Naive thymus-derived CD8-positive, alpha-beta T cell (primary cell): ENCODE measurements at regions not wholly inside any gene's neighbourhood (a gene's known extent, or its start where the extent isn't known, plus 50 kb on each side); places are given as distances from the start of the nearest gene placed in this dataset.
A peak's percentile ranks its signal among the peaks of the same experiment; 100 is the strongest.

Experiments used
- ATAC-seq, 2 donors: fragments of 150-1000 bp; cut with Tn5 transposase in 1 of 2; sonication (Bioruptor Pico), chemical (Tn5 transposase) in 1 of 2; 1 replicate in 1 of 2; 2 replicates in 1 of 2; pipeline ENCODE4 v1.10.0; 2021; ENCODE audit warnings: mild to moderate bottlenecking in 2 of 2, moderate library complexity in 2 of 2
- POLR2A ChIA-PET: fragments of 350-600 bp; sonication (Branson Sonifier 250); formaldehyde crosslinking; loops from one replicate; lab custom pipeline; 2021; ENCODE audit warnings: antibody characterized with exemption; lab: Charles Lee
- DNase-seq, 10 donors: peaks; one replicate each; pipeline versions ENCODE4 v3.0.0 to v3.0.0-alpha.2; 2020 to 2022
- H3K27ac Mint-ChIP-seq, 10 donors: one replicate each; pipeline ENCODE4 v1.8.0; 2020 to 2022; ENCODE audit warnings: mild to moderate bottlenecking in 10 of 10, mixed read lengths in 10 of 10, moderate library complexity in 4 of 10, inconsistent platforms in 1 of 10
- H3K27me3 Mint-ChIP-seq, 5 donors: one replicate each; pipeline ENCODE4 v1.8.0; 2021 to 2022; ENCODE audit warnings: mixed read lengths in 5 of 5
- H3K36me3 Mint-ChIP-seq, 3 donors: one replicate each; pipeline ENCODE4 v1.8.0; 2020 to 2022; ENCODE audit warnings: mixed read lengths in 3 of 3, mild to moderate bottlenecking in 2 of 3, inconsistent platforms in 1 of 3
- H3K4me1 Mint-ChIP-seq, 4 donors: one replicate each; pipeline ENCODE4 v1.8.0; 2021 to 2022; ENCODE audit warnings: mixed read lengths in 4 of 4
- H3K4me3 Mint-ChIP-seq, 10 donors: one replicate each; pipeline ENCODE4 v1.8.0; 2020 to 2022; ENCODE audit warnings: mild to moderate bottlenecking in 10 of 10, mixed read lengths in 10 of 10, moderate library complexity in 6 of 10, inconsistent platforms in 1 of 10
- H3K9me3 Mint-ChIP-seq, 9 donors: one replicate each; pipeline ENCODE4 v1.8.0; 2020 to 2022; ENCODE audit warnings: mixed read lengths in 9 of 9, mild to moderate bottlenecking in 3 of 9, inconsistent platforms in 1 of 9, moderate library complexity in 1 of 9

DNA sequence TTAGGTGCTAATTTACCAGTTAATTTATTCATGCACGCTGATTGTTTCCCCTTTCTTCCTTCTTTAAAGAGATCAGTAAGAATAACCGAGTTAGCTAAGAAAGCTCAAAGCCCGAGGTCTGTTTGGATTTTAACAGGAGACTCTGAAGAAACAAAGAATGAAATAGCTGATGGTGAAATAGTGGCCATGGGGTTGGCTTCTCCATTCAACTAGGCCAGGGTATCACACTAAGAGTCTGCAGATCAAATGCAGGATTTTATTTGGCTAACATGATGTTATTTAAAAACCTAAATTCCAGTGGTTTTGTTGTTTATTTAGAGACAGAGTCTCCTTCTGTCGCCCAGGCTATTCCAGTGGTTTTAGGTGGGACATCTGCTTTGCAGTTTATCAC is 65.2 kb upstream of the SYPL1 start:
- Mint-ChIP-seq H3K4me1 (peaks cover 2 to 8% (median 4%) of the 10 kb centered on the region in 4 donors), H3K9me3 (no peaks in the 10 kb centered on the region), H3K27me3 (peaks cover 6 to 22% (median 13%) of the 10 kb centered on the region in 5 donors), H3K36me3 (no peaks in the 10 kb centered on the region), H3K4me3 (no peak overlapping the region), H3K27ac (no peak overlapping the region)
- no peak for ATAC-seq
- POLR2A ChIA-PET, result no interaction called here
- DNase-seq, result no peak

DNA sequence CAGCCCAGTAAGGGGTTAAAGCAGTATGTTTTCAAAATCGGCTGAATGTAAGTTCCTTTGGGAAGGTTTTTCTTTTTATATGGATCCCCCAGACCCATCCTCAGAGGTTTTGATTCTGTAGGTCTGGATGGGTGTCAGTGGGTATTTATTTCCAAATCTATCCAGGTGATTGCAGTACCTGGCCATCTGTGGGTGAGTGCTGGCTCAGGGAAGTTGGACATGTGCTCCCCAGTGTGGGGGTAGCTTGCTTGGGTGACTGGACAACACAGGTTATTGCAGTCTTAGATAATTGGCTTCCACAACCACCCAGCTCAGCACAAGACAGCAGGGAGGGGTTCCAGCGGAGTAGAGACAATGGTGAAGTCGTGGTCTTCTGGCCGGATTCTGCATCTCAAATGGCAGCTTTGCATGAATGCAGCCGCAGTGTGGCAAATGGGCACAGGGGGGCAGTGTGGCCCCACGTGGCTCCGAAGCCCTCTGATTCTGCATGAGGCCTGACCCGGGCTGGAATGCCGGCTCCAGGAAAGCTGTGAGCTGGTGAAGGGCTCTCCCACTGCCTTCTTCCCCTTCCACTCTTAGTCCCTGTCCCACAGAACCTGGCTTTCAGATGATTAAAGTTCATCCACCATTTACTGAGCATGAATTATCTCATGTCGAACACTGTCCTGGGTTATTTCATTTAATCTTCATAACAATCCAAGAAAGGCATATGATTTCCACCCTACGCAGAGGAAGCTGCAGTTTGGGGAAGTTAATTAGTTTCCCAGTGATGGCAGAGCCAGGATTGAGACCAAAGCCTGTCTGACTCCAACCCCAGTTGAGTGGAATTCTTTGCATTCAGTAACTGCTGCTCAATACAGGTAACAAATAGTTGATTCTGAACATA is 64.5 kb upstream of the SYPL1 start:
- peak overlapping the region in 1 of 10 donors; percentile 36 for H3K27ac Mint-ChIP-seq
- DNase-seq (peak; percentile 31 to 71 (median 58)), ATAC-seq (peak; percentile 75 to 81)
- no peaks in the 10 kb centered on the region for H3K36me3 Mint-ChIP-seq
- H3K4me1 Mint-ChIP-seq, result peaks cover 2 to 8% (median 4%) of the 10 kb centered on the region in 4 donors
- H3K9me3 Mint-ChIP-seq, result no peaks in the 10 kb centered on the region
- H3K27me3 Mint-ChIP-seq, result peaks cover 6 to 22% (median 13%) of the 10 kb centered on the region in 5 donors
- H3K4me3 Mint-ChIP-seq, result no peak overlapping the region
- POLR2A ChIA-PET, result no interaction called here

DNA sequence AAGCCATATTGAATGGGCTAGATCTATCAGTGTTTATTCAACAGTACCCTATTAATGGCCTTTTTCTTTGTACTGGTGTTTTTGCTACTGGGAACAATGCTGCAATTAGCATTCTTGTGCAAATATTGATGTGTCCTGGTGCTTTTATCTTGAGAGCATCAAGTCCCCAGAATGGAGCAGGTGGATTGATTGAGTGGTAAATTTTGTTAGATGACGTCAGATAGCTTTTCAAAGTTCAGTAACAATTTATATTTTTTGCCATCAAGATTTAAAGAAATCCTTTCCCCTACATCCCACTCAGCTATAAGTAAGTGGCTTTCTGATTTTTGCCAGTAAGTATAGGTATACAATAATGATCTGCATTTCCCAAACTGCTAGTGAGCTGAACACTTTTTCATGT is 63.4 kb upstream of the SYPL1 start:
- Mint-ChIP-seq H3K4me3 (no peak overlapping the region), H3K9me3 (no peaks in the 10 kb centered on the region), H3K4me1 (peaks cover 2 to 8% (median 4%) of the 10 kb centered on the region in 4 donors), H3K27ac (no peak overlapping the region), H3K36me3 (no peaks in the 10 kb centered on the region), H3K27me3 (peaks cover 6 to 22% (median 13%) of the 10 kb centered on the region in 5 donors)
- ATAC-seq (no peak), DNase-seq (no peak)
- POLR2A ChIA-PET, result no interaction called here

DNA sequence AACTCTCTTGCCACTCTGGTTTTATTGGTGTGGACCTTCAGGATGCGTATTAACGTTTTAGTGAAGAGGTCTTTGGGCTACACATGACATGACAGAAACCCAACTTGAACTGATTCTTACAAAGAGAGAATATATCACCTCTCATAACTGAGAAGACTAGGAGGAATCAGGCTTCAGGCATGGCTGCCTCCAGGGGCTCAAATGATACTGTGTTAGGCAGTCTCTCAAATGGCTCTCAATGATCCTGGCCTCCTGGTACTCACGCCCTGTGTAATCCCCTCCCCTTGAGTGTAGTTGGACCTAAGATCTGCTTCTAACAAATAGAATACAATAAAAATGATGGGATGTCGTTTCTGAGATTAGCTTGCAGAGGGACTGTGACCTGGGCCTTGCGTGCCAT is 58.5 kb upstream of the SYPL1 start:
- Mint-ChIP-seq H3K4me3 (no peak overlapping the region), H3K27me3 (peaks cover 0 to 7% (median 2%) of the 10 kb centered on the region in 5 donors), H3K36me3 (no peaks in the 10 kb centered on the region), H3K9me3 (no peaks in the 10 kb centered on the region), H3K27ac (no peak overlapping the region), H3K4me1 (peaks cover 0 to 3% (median 0%) of the 10 kb centered on the region in 4 donors)
- POLR2A ChIA-PET, result no interaction called here
- ATAC-seq (no peak), DNase-seq (no peak)

DNA sequence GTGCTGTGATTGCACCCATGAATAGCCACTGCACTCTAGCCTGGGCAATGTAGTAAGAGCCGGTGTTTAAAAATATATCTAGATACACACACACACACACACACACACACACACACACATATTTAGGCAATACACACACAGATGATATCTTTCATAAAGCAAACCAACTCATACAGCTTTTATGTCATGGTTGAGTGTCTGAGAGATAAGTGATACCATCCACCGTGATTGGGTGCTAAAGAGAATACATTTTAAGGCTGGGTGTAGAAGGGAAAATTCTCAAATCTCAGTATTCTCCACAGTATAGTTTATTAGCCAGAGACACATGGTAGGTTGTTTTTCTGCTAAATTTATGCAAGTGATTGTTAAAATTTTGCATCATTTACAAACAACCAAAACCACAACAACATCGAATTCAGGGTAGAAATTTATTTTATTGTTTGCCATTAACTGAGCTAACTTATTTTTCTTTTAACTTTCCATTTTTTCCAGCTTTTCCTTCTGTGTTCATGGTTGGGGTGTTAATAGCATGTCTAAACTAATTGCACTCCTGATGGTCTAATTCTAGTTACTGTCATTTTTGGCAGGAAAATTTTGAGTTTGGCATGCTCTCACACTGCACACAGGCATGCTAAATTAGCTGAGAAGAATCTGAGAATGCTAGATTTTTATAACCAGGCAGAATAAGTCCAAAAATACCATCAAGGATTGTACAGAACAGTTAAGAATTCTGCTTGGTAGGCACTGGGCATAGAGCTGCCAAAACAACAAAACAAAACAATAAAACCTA is 57.9 kb upstream of the SYPL1 start:
- no peak overlapping the region for H3K27ac Mint-ChIP-seq
- H3K36me3 Mint-ChIP-seq, result no peaks in the 10 kb centered on the region
- H3K27me3 Mint-ChIP-seq, result peaks cover 0 to 3% (median 0%) of the 10 kb centered on the region in 5 donors
- DNase-seq (no peak), ATAC-seq (no peak)
- POLR2A ChIA-PET, result no interaction called here
- peaks cover 0 to 3% (median 0%) of the 10 kb centered on the region in 4 donors for H3K4me1 Mint-ChIP-seq
- no peaks in the 10 kb centered on the region for H3K9me3 Mint-ChIP-seq
- no peak overlapping the region for H3K4me3 Mint-ChIP-seq

DNA sequence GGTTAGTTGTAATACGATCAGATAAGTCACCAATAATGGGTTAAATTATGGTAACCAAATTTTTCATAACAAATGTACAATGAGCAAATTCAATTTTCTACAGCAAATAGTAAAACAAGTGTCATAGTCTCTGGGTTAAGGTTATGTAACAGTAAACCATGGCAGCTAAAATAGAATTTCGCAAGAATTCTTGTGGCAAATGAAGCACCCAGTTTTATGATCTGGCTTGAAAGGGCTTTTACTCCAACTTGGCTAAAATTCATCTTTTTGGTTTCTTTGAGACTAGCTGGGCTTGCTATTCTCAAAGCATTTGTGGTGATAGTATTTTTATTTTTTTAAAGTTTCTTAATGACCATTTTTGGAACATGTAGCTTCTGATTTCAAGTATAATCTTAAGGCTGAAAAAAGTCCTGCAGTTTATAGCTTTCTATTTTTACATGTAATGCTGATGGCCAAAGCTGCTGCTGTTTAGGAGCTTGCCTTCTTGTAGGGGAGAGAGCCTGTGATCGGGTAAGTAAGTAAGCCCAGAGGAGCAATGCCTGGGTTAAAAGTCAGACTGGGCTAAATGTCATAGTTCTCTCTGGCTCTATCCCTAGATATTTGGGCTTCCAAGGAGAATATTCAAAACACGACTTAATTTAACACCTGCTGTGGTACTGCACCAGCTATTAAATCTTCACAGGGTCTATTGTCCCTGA is 55.5 kb upstream of the SYPL1 start:
- H3K9me3 Mint-ChIP-seq, result peaks cover 0 to 19% (median 4%) of the 10 kb centered on the region in 9 donors
- peaks cover 0 to 3% (median 0%) of the 10 kb centered on the region in 5 donors for H3K27me3 Mint-ChIP-seq
- H3K27ac Mint-ChIP-seq, result no peak overlapping the region
- peaks cover 0 to 3% (median 0%) of the 10 kb centered on the region in 4 donors for H3K4me1 Mint-ChIP-seq
- no peak for DNase-seq
- no peak overlapping the region for H3K4me3 Mint-ChIP-seq
- POLR2A ChIA-PET, result interaction anchor here (0.7 kb wide), 1 partner anchor 110 kb away, joined by 3 read pairs; no protein-coding TSS in a partner anchor
- H3K36me3 Mint-ChIP-seq, result peaks cover 0 to 11% (median 10%) of the 10 kb centered on the region in 3 donors
- ATAC-seq, result no peak

DNA sequence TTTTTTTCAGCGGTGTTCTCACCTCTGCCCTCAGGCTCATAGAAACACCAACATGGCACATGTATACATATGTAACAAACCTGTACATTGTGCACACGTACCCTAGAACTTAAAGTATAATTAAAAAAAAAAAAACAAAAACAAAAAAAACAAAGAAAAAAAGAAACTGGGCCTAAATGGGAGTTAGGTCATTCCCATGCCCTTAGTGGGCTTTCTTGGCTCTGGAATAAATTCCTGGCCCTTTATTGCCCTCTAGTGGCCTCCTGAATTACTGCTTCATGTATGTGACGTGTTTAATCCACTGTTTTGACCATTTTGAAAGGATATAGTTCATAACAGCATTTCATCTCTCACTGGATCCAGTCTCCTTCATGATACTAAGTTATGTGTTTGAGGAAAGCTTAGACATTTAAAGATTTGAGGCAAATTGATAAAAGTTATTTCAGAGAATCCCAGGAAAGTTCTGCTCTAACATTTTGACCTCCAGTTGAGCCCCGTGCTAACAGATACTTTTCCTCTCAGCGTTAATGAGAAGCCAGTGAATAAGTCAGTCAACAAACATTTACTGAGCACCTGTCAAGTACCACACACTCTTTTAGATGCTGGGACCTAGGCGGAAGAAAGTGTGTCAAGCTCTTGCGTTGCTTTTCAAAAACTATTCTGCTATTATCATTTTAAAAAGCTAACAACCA is 54.7 kb upstream of the SYPL1 start:
- H3K36me3 Mint-ChIP-seq, result peaks cover 0 to 12% (median 11%) of the 10 kb centered on the region in 3 donors
- H3K27me3 Mint-ChIP-seq, result peaks cover 0 to 3% (median under 1%) of the 10 kb centered on the region in 5 donors
- H3K9me3 Mint-ChIP-seq, result peaks cover 0 to 23% (median 6%) of the 10 kb centered on the region in 9 donors
- POLR2A ChIA-PET, result interaction anchor here (0.7 kb wide), 2 partner anchors 54 to 109 kb away, joined by 3 read pairs; no protein-coding TSS in a partner anchor
- no peak overlapping the region for H3K4me3 Mint-ChIP-seq
- DNase-seq, result peak in 5 of 10 donors; percentile 23 to 49 (median 38)
- ATAC-seq, result peak in 1 of 2 donors; percentile 60
- H3K27ac Mint-ChIP-seq, result no peak overlapping the region
- peaks cover 0 to 3% (median 0%) of the 10 kb centered on the region in 4 donors for H3K4me1 Mint-ChIP-seq

DNA sequence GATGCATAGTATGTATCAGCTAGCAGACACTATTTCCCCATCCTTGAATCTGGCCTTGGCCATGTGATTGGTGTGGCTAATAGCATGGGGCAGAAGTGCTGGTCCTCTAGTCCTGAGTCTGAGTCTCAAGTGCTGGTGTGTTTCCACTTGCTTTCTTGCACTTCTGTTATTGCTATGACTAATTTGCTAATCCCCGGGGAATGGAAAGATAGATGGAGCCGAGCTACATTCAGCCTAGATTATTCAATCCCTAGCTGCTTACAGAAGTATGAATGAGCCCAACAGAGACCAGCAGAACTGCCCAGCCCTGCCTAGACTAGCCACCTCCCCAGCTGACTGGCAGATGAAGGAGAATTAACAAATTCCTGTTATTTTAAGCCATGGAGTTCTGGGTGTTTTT is 53.2 kb upstream of the SYPL1 start:
- Mint-ChIP-seq H3K27me3 (peaks cover 4 to 10% (median 6%) of the 10 kb centered on the region in 5 donors), H3K9me3 (peaks cover 0 to 30% (median 6%) of the 10 kb centered on the region in 9 donors), H3K4me3 (no peak overlapping the region), H3K4me1 (peaks cover 0 to 3% (median 0%) of the 10 kb centered on the region in 4 donors), H3K27ac (no peak overlapping the region), H3K36me3 (peaks cover 0 to 16% (median 11%) of the 10 kb centered on the region in 3 donors)
- DNase-seq (no peak), ATAC-seq (no peak)
- POLR2A ChIA-PET, result no interaction called here

DNA sequence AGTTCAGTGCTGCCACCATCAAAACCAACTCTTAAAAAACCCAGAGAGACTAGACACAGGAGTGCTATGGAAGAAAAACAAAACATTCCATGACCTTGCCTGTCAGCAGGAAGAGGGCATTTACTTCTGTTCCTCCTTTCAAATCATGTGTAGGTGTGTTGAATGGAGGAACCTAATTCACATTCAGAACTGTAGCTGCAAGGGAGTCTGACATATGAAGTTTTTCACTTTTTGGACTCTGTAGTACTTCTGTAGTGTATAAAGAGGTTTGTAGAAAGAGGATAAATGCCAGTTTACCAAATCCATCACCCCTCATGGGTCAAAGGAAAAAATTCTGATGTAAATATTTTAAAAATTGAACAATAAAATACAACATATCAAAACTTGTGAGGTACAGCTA is 51.1 kb upstream of the SYPL1 start:
- peaks cover 0 to 30% (median 6%) of the 10 kb centered on the region in 9 donors for H3K9me3 Mint-ChIP-seq
- DNase-seq (no peak), ATAC-seq (no peak)
- H3K4me3 Mint-ChIP-seq, result no peak overlapping the region
- POLR2A ChIA-PET, result no interaction called here
- H3K4me1 Mint-ChIP-seq, result peaks cover 0 to 3% (median 0%) of the 10 kb centered on the region in 4 donors
- no peak overlapping the region for H3K27ac Mint-ChIP-seq
- H3K36me3 Mint-ChIP-seq, result peaks cover 0 to 16% (median 11%) of the 10 kb centered on the region in 3 donors
- peaks cover 5 to 21% (median 10%) of the 10 kb centered on the region in 5 donors for H3K27me3 Mint-ChIP-seq
